Activated T-helper 2 cell treated with anti-CD3 and anti-CD28 coated beads, Interferon-gamma antibody, Interleukin-2, Interleukin-4, amounts not matched to agents 10 μg/mL and 5 μg/mL and 100 μg/mL, durations not matched to agents 14 hours and 24 hours and 36 hours (primary cell): ENCODE measurements at regions not wholly inside any gene's neighbourhood (a gene's known extent, or its start where the extent isn't known, plus 50 kb on each side); places are given as distances from the start of the nearest gene placed in this dataset.
"Not testable (repeated sequence)": the region's sequence is repeated elsewhere in the genome, so short reads cannot be mapped to it uniquely, and the experiment has no call there.

Experiments
- DNase-seq: peaks from one replicate; pipeline ENCODE4 v3.0.0; 2021; ENCODE audit warnings: low spot score
- H3K27ac Mint-ChIP-seq: one replicate; pipeline ENCODE4 v1.8.0; 2021; ENCODE audit warnings: mixed read lengths
- H3K27me3 Mint-ChIP-seq: one replicate; pipeline ENCODE4 v1.8.0; 2021; ENCODE audit warnings: low read depth, mixed read lengths
- H3K36me3 Mint-ChIP-seq: one replicate; pipeline ENCODE4 v1.8.0; 2021; ENCODE audit warnings: low read depth, mixed read lengths
- H3K4me1 Mint-ChIP-seq: one replicate; pipeline ENCODE4 v1.8.0; 2021; ENCODE audit warnings: low read depth, mixed read lengths
- H3K4me3 Mint-ChIP-seq: one replicate; pipeline ENCODE4 v1.8.0; 2021; ENCODE audit warnings: low read depth, mild to moderate bottlenecking, moderate library complexity, mixed read lengths
- H3K9me3 Mint-ChIP-seq: one replicate; pipeline ENCODE4 v1.8.0; 2021; ENCODE audit warnings: mixed read lengths
- intact Hi-C: fragments of 100-400 bp; cut with micrococcal nuclease; formaldehyde crosslinking; loops from one replicate; pipeline ENCODE4 v1.15.1; 2023

- H3K9me3 Mint-ChIP-seq: peaks cover 29% of the 10 kb centered on the region
- peaks cover 40% of the 10 kb centered on the region for H3K36me3 Mint-ChIP-seq
- not testable (repeated sequence) for DNase-seq, H3K4me3 Mint-ChIP-seq, H3K27me3 Mint-ChIP-seq
- intact Hi-C loops: loop anchor here (5.0 kb wide), 1 partner anchor 857 kb away; no protein-coding TSS in a partner anchor
- peak overlapping the region; percentile 57 for H3K27ac Mint-ChIP-seq
- peaks cover 21% of the 10 kb centered on the region for H3K4me1 Mint-ChIP-seq
Measured at GRCh38 chr20:30164389-30164788, 1093.1 kb upstream of the DEFB115 start.

- H3K27me3 Mint-ChIP-seq: no peaks in the 10 kb centered on the region
- no peak for DNase-seq
- H3K9me3 Mint-ChIP-seq: peaks cover 25% of the 10 kb centered on the region
- peak overlapping the region; percentile 15 for H3K4me3 Mint-ChIP-seq
- peaks cover 36% of the 10 kb centered on the region for H3K36me3 Mint-ChIP-seq
- H3K27ac Mint-ChIP-seq: no peak overlapping the region
- peaks cover 21% of the 10 kb centered on the region for H3K4me1 Mint-ChIP-seq
- intact Hi-C loops: no loop called here
Measured at GRCh38 chr20:30167540-30167939, 1089.9 kb upstream of the DEFB115 start.

GRCh38 chr20:30168025-30168799 lies 1089.3 kb upstream of the DEFB115 start:
- H3K9me3 Mint-ChIP-seq: peaks cover 25% of the 10 kb centered on the region
- intact Hi-C loops: no loop called here
- peak overlapping the region; percentile 15 for H3K4me3 Mint-ChIP-seq
- peaks cover 21% of the 10 kb centered on the region for H3K4me1 Mint-ChIP-seq
- H3K27ac Mint-ChIP-seq: no peak overlapping the region
- no peaks in the 10 kb centered on the region for H3K27me3 Mint-ChIP-seq
- H3K36me3 Mint-ChIP-seq: peaks cover 32% of the 10 kb centered on the region
- DNase-seq: peak; percentile 24

DNA sequence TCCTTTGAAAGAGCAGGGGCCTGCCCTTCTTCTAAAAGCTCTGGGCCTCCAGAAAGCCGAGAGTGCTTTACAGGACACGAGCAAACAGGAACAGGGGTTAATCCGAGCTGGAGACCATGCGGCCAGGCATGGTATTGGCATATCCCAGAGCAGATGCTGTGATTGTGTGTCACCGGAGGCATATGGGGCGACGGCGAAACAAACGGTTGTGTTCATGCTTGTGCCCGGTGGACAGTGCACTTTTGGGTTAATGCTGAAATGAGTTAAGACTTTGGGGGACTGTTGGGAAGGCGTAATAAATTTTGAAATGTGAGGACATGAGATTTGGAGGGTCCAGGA lies 1088.7 kb upstream of the DEFB115 start:
- Mint-ChIP-seq H3K27me3 (no peaks in the 10 kb centered on the region), H3K27ac (no peak overlapping the region), H3K36me3 (peaks cover 32% of the 10 kb centered on the region), H3K4me3 (no peak overlapping the region), H3K4me1 (peaks cover 21% of the 10 kb centered on the region), H3K9me3 (peaks cover 25% of the 10 kb centered on the region)
- intact Hi-C loops: no loop called here
- DNase-seq: no peak

- no peak overlapping the region for H3K4me3 Mint-ChIP-seq
- peaks cover 2% of the 10 kb centered on the region for H3K4me1 Mint-ChIP-seq
- no peaks in the 10 kb centered on the region for H3K9me3 Mint-ChIP-seq
- intact Hi-C loops: no loop called here
- no peaks in the 10 kb centered on the region for H3K36me3 Mint-ChIP-seq
- DNase-seq: no peak
- no peak overlapping the region for H3K27ac Mint-ChIP-seq
- H3K27me3 Mint-ChIP-seq: no peaks in the 10 kb centered on the region
Measured at GRCh38 chr20:30175681-30176080, 1081.8 kb upstream of the DEFB115 start.

- H3K4me1 Mint-ChIP-seq, H3K4me3 Mint-ChIP-seq, H3K9me3 Mint-ChIP-seq, H3K27ac Mint-ChIP-seq, intact Hi-C loops, DNase-seq, H3K27me3 Mint-ChIP-seq, H3K36me3 Mint-ChIP-seq: not testable (repeated sequence)
Measured at GRCh38 chr20:30183124-30183523, 1074.3 kb upstream of the DEFB115 start.

DNA sequence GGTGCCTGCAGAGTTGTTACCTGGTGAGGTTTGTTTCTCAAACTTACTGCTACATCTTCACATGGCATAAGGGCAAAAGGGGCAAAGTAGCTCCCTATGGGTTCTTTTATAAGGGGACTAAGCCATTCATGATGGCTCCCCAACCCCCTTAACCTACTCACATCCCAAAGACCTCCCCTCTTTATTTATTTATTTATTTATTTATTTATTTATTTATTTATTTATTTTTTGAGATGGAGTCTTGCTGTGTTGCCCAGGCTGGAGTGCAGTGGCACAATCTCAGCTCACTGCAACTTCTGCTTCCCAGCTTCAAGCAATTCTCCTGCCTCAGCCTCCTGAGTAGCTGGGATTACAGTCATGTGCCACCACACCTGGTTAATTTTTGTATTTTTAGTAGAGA lies 1065.7 kb upstream of the DEFB115 start:
- DNase-seq: not testable (repeated sequence)

DNA sequence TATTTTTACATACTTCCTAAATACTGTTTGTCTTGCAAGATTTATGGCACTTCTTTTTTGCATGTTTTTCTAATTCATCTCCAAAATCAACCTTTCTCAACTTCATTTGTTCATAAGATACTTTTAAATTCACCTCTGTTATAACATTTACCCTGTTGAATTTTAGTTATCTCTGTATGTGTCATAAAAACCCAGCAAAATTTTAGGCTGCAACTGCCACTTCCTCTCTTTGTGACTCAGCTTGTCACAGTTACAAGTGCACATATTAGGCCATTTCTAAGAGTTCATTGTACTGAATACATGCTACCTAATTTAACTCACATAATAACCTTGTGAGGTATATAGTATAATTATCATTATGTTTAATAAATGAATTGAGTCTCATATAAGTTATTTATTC lies 1023.0 kb upstream of the DEFB115 start:
- H3K9me3 Mint-ChIP-seq, H3K27me3 Mint-ChIP-seq, DNase-seq, H3K4me3 Mint-ChIP-seq, H3K36me3 Mint-ChIP-seq, intact Hi-C loops: not testable (repeated sequence)
- Mint-ChIP-seq H3K27ac (peak overlapping the region; percentile 44), H3K4me1 (peaks cover 17% of the 10 kb centered on the region)

More for the DNA sequence above, 1065.7 kb upstream of the DEFB115 start:
- H3K36me3 Mint-ChIP-seq, intact Hi-C loops, H3K9me3 Mint-ChIP-seq, H3K4me3 Mint-ChIP-seq, H3K27ac Mint-ChIP-seq, H3K27me3 Mint-ChIP-seq, H3K4me1 Mint-ChIP-seq: not testable (repeated sequence)

DNA sequence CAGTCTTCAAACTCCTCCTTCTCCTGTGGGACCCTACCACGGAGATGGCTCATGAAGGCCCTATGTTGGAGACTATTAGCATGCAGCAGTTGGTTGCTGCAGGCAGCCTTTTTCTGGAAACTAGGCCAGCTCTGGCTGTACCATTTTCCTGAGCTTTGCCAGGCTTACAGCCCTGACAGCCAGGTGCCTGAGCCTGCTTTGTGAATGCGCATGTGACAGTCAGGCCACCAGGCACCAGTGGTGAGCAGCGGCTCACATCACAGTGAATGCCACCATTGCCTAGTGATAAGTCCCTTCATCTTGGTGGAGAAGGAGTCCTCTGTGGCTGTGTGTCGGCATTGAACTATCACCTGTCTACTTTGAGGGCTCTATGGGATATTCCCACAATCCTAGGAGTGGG lies 982.4 kb upstream of the DEFB115 start:
- DNase-seq, H3K4me3 Mint-ChIP-seq, H3K27me3 Mint-ChIP-seq, intact Hi-C loops, H3K9me3 Mint-ChIP-seq, H3K27ac Mint-ChIP-seq, H3K36me3 Mint-ChIP-seq, H3K4me1 Mint-ChIP-seq: not testable (repeated sequence)

DNA sequence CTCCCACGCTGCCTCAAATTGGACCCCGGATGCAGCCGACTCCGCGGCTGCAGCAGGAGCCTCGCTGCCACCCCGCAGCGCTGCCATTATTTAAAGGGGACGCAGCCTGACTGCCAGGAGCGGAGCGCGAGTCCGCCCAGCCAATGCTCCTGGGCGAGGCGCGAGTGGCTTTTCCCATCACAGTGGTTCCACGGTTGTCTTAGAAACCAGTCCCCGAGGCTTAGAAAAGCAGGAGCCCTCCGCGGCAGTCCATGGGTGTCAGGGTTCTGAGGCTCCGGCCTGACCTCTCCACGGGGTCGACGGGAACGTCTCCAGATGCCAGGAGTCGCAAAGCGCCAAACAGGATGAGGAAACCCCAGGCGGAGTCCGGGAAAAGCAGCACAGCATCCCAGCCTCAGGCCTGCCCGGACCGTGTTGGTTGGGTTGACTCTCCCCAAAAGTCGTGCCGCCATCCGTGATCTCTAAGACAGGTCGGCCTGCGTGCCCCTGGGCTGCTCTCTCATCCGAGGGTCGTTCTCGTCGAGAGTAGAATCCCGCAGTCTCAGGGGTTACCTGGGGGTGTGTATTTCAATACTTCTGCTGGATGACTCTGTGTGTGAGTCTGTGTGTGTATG lies 975.8 kb upstream of the DEFB115 start:
- H3K4me1 Mint-ChIP-seq: peaks cover 20% of the 10 kb centered on the region
- no peaks in the 10 kb centered on the region for H3K27me3 Mint-ChIP-seq
- H3K9me3 Mint-ChIP-seq: peaks cover 9% of the 10 kb centered on the region

GRCh38 chr20:30283476-30284280 lies 973.8 kb upstream of the DEFB115 start:
- not testable (repeated sequence) for H3K27me3 Mint-ChIP-seq, H3K36me3 Mint-ChIP-seq, H3K9me3 Mint-ChIP-seq
- Mint-ChIP-seq H3K4me3 (peak overlapping the region; percentile 83), H3K27ac (peak overlapping the region; percentile 74), H3K4me1 (peaks cover 28% of the 10 kb centered on the region)
- DNase-seq: peak; percentile 85
- intact Hi-C loops: loop anchor here (2.0 to 5.0 kb wide), 2 partner anchors 93 to 976 kb away; no protein-coding TSS in a partner anchor

More for the DNA sequence above, 975.8 kb upstream of the DEFB115 start:
- H3K4me3 Mint-ChIP-seq: no peak overlapping the region
- DNase-seq: no peak
- intact Hi-C loops: loop anchor here (5.0 kb wide), 1 partner anchor 974 kb away; no protein-coding TSS in a partner anchor
- no peak overlapping the region for H3K27ac Mint-ChIP-seq
- H3K36me3 Mint-ChIP-seq: peaks cover 11% of the 10 kb centered on the region

DNA sequence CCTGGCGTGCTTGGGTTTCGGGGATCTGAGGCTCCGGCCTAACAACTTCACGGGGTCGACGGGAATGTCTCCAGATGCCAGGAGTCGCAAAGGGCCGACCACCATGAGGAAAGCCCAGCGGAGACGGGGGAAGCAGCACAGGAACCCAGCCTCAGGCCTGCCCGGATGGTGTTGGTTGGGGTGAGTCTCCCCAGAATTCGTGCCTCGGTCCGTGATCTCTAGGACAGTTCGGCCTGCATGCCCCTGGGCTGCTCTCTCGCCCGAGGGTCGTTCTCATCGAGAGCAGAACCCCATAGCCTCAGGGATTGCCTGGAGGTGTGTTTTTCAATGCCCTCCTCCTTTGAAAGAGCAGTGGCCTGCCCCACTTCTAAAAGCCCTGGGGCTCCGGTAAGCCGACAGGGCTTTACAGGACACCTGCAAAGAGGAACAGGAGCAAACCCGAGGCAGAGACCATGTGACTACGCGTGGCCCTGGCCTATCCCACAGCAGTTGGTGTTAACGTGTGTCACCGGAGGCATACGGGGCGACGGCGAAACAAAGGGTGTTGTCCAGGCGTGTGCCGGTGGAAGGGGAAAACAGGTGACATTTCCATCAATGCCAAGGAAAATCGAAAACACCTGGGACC lies 973.1 kb upstream of the DEFB115 start:
- intact Hi-C loops: loop anchor here (2.0 to 5.0 kb wide), 2 partner anchors 92 to 977 kb away; no protein-coding TSS in a partner anchor
- Mint-ChIP-seq H3K4me3 (peak overlapping the region; percentile 83), H3K27ac (no peak overlapping the region), H3K36me3 (peaks cover 5% of the 10 kb centered on the region), H3K27me3 (no peaks in the 10 kb centered on the region), H3K4me1 (peaks cover 32% of the 10 kb centered on the region), H3K9me3 (peaks cover 3% of the 10 kb centered on the region)
- DNase-seq: no peak
